ENCODE measurements at regions not wholly inside any gene's neighbourhood (a gene's known extent, or its start where the extent isn't known, plus 50 kb on each side); places are given as distances from the start of the nearest gene placed in this dataset.
"Not testable (repeated sequence)": the region's sequence is repeated elsewhere in the genome, so short reads cannot be mapped to it uniquely, and the experiment has no call there.

- ATAC-seq (ENCODE audit: low FRiP score in 2 of 2) (peak in 1 of 2 donors; percentile 12), DNase-seq (peak in 1 of 2 donors; percentile 14)
- no peaks in the 10 kb centered on the region for H3K36me3 ChIP-seq
- TF ChIP-seq CTCF (IDR thresholded peaks at IDR 0.05) (no peak), EP300 (IDR thresholded peaks at IDR 0.05) (no peak), POLR2A (IDR thresholded peaks at IDR 0.05) (no peak), POLR2AphosphoS5 (IDR thresholded peaks at IDR 0.05) (no peak)
- H3K4me1 ChIP-seq, result no peaks in the 10 kb centered on the region
- H3K27ac ChIP-seq, result no peak overlapping the region
- WGBS, 2 donors, result 71 to 82% methylated on average over 5 to 6 of the region's 6 CpGs
- H3K27me3 ChIP-seq, result no peaks in the 10 kb centered on the region
- no peak overlapping the region for H3K4me3 ChIP-seq
- no peaks in the 10 kb centered on the region for H3K9me3 ChIP-seq
Measured at GRCh38 chr11:134657631-134658030, 245.6 kb upstream of the B3GAT1 start.

- Histone ChIP-seq H3K9me3 (no peaks in the 10 kb centered on the region), H3K27ac (no peak overlapping the region), H3K27me3 (no peaks in the 10 kb centered on the region), H3K4me3 (no peak overlapping the region), H3K4me1 (no peaks in the 10 kb centered on the region), H3K36me3 (no peaks in the 10 kb centered on the region)
- WGBS, 2 donors, result 76 to 78% methylated on average over 18 to 29 of the region's 29 CpGs
- no peak for TF ChIP-seq POLR2A (IDR thresholded peaks at IDR 0.05)
- TF ChIP-seq POLR2AphosphoS5 (IDR thresholded peaks at IDR 0.05), result no peak
- no peak for TF ChIP-seq CTCF (IDR thresholded peaks at IDR 0.05)
- TF ChIP-seq EP300 (IDR thresholded peaks at IDR 0.05), result no peak
- ATAC-seq (ENCODE audit: low FRiP score in 2 of 2), result no peak
- DNase-seq, result peak in 1 of 2 donors; percentile 17
Measured at GRCh38 chr11:134656861-134657540, 245.0 kb upstream of the B3GAT1 start.

GRCh38 chr11:134656086-134656840, 244.2 kb upstream of the B3GAT1 start:
- not testable (repeated sequence) for H3K27ac ChIP-seq; H3K4me1 ChIP-seq; H3K27me3 ChIP-seq; H3K4me3 ChIP-seq; H3K9me3 ChIP-seq; H3K36me3 ChIP-seq; ATAC-seq (ENCODE audit: low FRiP score in 2 of 2)
- DNase-seq, result peak in 1 of 2 donors; percentile 8
- WGBS, 2 donors, result 90 to 95% methylated on average over 24 to 29 of the region's 29 CpGs

- Histone ChIP-seq H3K4me3 (no peak overlapping the region), H3K9me3 (no peaks in the 10 kb centered on the region), H3K36me3 (no peaks in the 10 kb centered on the region), H3K27me3 (no peaks in the 10 kb centered on the region), H3K27ac (no peak overlapping the region), H3K4me1 (no peaks in the 10 kb centered on the region)
- TF ChIP-seq POLR2AphosphoS5 (IDR thresholded peaks at IDR 0.05) (no peak), EP300 (IDR thresholded peaks at IDR 0.05) (no peak), CTCF (IDR thresholded peaks at IDR 0.05) (no peak), POLR2A (IDR thresholded peaks at IDR 0.05) (no peak)
- no peak for ATAC-seq (ENCODE audit: low FRiP score in 2 of 2)
- WGBS, 2 donors, result 78 to 82% methylated on average over 6 to 8 of the region's 11 CpGs
- peak in 1 of 2 donors; percentile 15 for DNase-seq
Measured at GRCh38 chr11:134655189-134655989, 243.3 kb upstream of the B3GAT1 start.
